K562 (cell line): ENCODE measurements at regions not wholly inside any gene's neighbourhood (a gene's known extent, or its start where the extent isn't known, plus 50 kb on each side); places are given as distances from the start of the nearest gene placed in this dataset.

Experiments
- CREB1 ChIP-seq, 2 experiments: sonication (generic) in 1 of 2; formaldehyde crosslinking in 1 of 2; IDR thresholded peaks; 2 replicates each; pipeline versions ENCODE4 v1.6.1 to v1.8.0; 2012 to 2022; ENCODE audit warnings: inconsistent platforms in 1 of 2, mild to moderate bottlenecking in 1 of 2, missing genetic modification reagents in 1 of 2, moderate library complexity in 1 of 2
- EHMT2 ChIP-seq: fragments of 450-650 bp; IDR thresholded peaks from 2 replicates; pipeline ENCODE4 v1.6.1; 2018; ENCODE audit warnings: antibody characterized with exemption
- NFE2 ChIP-seq: IDR thresholded peaks from 2 replicates; pipeline ENCODE4 v1.6.1; 2014; ENCODE audit warnings: antibody characterized with exemption, low read depth
- SMARCC2 ChIP-seq: fragments of 450-650 bp; IDR thresholded peaks from 2 replicates; pipeline ENCODE4 v1.6.1; 2017; ENCODE audit warnings: antibody characterized with exemption, moderate library complexity, mild to moderate bottlenecking, low read depth
- SREBF1 ChIP-seq: fragments of 150-350 bp; IDR thresholded peaks from 2 replicates; pipeline ENCODE4 v1.6.1; 2014; ENCODE audit warnings: antibody characterized with exemption, low read depth, low read length, borderline replicate concordance
- TF ChIP-seq, protein P1 (sequence below), 3 experiments: fragments of 200-800 bp in 1 of 3; sonication (Bioruptor generic) in 1 of 3; sonication (generic) in 1 of 3; formaldehyde crosslinking in 1 of 3; IDR thresholded peaks; 2 replicates each; pipeline versions ENCODE4 v1.6.1 to v1.8.0; 2016 to 2022; ENCODE audit warnings: mild to moderate bottlenecking in 2 of 3, missing compliant biosample characterization in 2 of 3, missing genetic modification characterization in 2 of 3, missing genetic modification reagents in 1 of 3
- TF ChIP-seq, protein P2 (sequence below): fragments of 450-650 bp; IDR thresholded peaks from 2 replicates; pipeline ENCODE4 v1.6.1; 2018; ENCODE audit not compliant: partially characterized antibody
- TF ChIP-seq, protein P3 (sequence below), 3 experiments: IDR thresholded peaks in 2 of 3; conservative IDR thresholded peaks in 1 of 3; 2 replicates each; pipeline ENCODE4 v1.5.1; 2011 to 2012; ENCODE audit warnings: low read length in 3 of 3, mild to moderate bottlenecking in 3 of 3, control low read depth in 2 of 3, improper control_type of control experiment in 1 of 3, inconsistent platforms in 1 of 3, low read depth in 1 of 3, mixed read lengths in 1 of 3, moderate library complexity in 1 of 3; ENCODE audit not compliant: insufficient read depth in 2 of 3
- TF ChIP-seq, protein P4 (sequence below): sonication (generic); formaldehyde crosslinking; IDR thresholded peaks from 2 replicates; pipeline ENCODE4 v1.8.0; 2022; ENCODE audit warnings: mild to moderate bottlenecking, missing genetic modification reagents

- TF ChIP-seq, protein P1, sequence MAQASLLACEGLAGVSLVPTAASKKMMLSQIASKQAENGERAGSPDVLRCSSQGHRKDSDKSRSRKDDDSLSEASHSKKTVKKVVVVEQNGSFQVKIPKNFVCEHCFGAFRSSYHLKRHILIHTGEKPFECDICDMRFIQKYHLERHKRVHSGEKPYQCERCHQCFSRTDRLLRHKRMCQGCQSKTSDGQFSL (CRISPR knock-in tag; IDR thresholded peaks at IDR 0.05) = no peak
- TF ChIP-seq, protein P1 (tag; IDR thresholded peaks at IDR 0.05) = no peak
- TF ChIP-seq SREBF1 = no peak
- TF ChIP-seq SMARCC2 = no peak
- TF ChIP-seq, protein P2, sequence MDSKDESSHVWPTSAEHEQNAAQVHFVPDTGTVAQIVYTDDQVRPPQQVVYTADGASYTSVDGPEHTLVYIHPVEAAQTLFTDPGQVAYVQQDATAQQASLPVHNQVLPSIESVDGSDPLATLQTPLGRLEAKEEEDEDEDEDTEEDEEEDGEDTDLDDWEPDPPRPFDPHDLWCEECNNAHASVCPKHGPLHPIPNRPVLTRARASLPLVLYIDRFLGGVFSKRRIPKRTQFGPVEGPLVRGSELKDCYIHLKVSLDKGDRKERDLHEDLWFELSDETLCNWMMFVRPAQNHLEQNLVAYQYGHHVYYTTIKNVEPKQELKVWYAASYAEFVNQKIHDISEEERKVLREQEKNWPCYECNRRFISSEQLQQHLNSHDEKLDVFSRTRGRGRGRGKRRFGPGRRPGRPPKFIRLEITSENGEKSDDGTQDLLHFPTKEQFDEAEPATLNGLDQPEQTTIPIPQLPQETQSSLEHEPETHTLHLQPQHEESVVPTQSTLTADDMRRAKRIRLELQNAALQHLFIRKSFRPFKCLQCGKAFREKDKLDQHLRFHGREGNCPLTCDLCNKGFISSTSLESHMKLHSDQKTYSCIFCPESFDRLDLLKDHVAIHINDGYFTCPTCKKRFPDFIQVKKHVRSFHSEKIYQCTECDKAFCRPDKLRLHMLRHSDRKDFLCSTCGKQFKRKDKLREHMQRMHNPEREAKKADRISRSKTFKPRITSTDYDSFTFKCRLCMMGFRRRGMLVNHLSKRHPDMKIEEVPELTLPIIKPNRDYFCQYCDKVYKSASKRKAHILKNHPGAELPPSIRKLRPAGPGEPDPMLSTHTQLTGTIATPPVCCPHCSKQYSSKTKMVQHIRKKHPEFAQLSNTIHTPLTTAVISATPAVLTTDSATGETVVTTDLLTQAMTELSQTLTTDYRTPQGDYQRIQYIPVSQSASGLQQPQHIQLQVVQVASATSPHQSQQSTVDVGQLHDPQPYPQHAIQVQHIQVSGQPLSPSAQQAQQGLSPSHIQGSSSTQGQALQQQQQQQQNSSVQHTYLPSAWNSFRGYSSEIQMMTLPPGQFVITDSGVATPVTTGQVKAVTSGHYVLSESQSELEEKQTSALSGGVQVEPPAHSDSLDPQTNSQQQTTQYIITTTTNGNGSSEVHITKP = no peak
- TF ChIP-seq, protein P3, sequence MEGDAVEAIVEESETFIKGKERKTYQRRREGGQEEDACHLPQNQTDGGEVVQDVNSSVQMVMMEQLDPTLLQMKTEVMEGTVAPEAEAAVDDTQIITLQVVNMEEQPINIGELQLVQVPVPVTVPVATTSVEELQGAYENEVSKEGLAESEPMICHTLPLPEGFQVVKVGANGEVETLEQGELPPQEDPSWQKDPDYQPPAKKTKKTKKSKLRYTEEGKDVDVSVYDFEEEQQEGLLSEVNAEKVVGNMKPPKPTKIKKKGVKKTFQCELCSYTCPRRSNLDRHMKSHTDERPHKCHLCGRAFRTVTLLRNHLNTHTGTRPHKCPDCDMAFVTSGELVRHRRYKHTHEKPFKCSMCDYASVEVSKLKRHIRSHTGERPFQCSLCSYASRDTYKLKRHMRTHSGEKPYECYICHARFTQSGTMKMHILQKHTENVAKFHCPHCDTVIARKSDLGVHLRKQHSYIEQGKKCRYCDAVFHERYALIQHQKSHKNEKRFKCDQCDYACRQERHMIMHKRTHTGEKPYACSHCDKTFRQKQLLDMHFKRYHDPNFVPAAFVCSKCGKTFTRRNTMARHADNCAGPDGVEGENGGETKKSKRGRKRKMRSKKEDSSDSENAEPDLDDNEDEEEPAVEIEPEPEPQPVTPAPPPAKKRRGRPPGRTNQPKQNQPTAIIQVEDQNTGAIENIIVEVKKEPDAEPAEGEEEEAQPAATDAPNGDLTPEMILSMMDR (IDR thresholded peaks at IDR 0.05 in 2 of 3, conservative IDR thresholded peaks at IDR 0.05 in 1 of 3; ENCODE audit: insufficient read depth in 2 of 3, low read depth in 1 of 3, low read length in 3 of 3) = no peak
- no peak for TF ChIP-seq EHMT2
- no peak for TF ChIP-seq NFE2
- no peak for TF ChIP-seq CREB1 (IDR thresholded peaks at IDR 0.05)
- TF ChIP-seq CREB1 (CRISPR knock-in tag; IDR thresholded peaks at IDR 0.05) = no peak
- TF ChIP-seq, protein P4, sequence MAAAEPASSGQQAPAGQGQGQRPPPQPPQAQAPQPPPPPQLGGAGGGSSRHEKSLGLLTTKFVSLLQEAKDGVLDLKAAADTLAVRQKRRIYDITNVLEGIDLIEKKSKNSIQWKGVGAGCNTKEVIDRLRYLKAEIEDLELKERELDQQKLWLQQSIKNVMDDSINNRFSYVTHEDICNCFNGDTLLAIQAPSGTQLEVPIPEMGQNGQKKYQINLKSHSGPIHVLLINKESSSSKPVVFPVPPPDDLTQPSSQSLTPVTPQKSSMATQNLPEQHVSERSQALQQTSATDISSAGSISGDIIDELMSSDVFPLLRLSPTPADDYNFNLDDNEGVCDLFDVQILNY = no peak
Measured at GRCh38 chr15:39431376-39431775, 149.5 kb upstream of the THBS1 start.
